GM19351 (cell line): ENCODE measurements at regions not wholly inside any gene's neighbourhood (a gene's known extent, or its start where the extent isn't known, plus 50 kb on each side); places are given as distances from the start of the nearest gene placed in this dataset.
"Not testable (repeated sequence)": the region's sequence is repeated elsewhere in the genome, so short reads cannot be mapped to it uniquely, and the experiment has no call there.

Experiments
- ATAC-seq: cut with Tn5 transposase; IDR thresholded peaks from one replicate; pipeline ENCODE4 v1.9.1; 2021; ENCODE audit warnings: mild to moderate bottlenecking, moderate library complexity; ENCODE audit not compliant: unreplicated experiment

- ATAC-seq, result no peak
Measured at GRCh38 chr10:28387140-28387539, 84.3 kb upstream of the MPP7 start.

- ATAC-seq, result no peak
Measured at GRCh38 chr10:28391283-28391682, 88.4 kb upstream of the MPP7 start.

DNA sequence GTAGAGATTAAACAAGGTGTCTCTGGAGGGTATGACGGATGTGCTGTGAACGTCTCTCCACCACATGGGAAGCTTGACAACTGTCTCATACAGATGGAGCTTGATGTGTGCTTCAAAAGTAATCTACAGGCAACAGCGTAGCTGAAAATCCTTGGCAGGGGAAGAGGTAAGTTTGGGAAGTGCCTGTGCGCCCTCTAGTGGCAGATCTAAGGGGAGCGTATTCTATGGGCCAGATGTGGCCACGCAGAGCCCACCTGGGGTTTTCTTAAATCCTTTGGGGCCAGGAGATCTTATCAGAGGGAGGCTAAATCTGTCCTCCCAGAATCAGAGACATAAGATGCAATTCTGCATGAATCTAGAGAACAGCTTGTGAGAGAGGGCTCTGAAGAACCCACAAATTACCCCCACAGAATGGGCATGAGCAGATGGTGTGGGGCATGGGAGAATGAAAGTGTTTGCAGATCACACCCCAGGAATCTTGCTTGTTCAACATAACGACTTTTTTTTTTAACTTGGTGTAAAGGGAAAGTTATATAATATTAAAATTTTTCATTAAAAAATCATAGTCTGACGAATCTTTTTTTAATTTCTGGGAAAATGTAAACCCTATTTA is 91.2 kb upstream of the MPP7 start:
- peak; percentile 86 for ATAC-seq

DNA sequence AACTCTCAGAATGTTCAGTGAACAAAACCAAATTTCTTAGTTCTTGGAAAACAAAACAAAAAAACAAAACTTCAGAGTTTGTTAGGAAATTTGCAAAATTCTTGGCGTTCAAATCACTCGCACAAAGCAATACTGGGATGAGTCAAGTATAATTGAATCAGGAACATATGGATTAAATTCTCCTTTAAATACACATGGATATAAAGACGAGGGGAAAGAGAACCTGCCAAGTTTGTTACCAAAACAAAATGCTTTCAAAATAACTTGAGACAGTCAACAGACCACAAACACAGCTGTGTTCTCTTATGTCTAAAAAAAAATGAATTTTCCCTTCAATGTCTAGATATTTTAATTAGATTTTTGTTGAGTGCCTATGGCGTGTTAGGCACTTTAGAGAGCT is 93.5 kb upstream of the MPP7 start:
- no peak for ATAC-seq

GRCh38 chr10:28397229-28397628 is 94.4 kb upstream of the MPP7 start:
- no peak for ATAC-seq

- ATAC-seq, result no peak
Measured at GRCh38 chr10:28400176-28400575, 97.3 kb upstream of the MPP7 start.

GRCh38 chr10:28400681-28401080 is 97.8 kb upstream of the MPP7 start:
- no peak for ATAC-seq

GRCh38 chr10:28402611-28403073 is 99.8 kb upstream of the MPP7 start:
- not testable (repeated sequence) for ATAC-seq

GRCh38 chr10:28403090-28403489 is 100.2 kb upstream of the MPP7 start:
- ATAC-seq, result no peak

DNA sequence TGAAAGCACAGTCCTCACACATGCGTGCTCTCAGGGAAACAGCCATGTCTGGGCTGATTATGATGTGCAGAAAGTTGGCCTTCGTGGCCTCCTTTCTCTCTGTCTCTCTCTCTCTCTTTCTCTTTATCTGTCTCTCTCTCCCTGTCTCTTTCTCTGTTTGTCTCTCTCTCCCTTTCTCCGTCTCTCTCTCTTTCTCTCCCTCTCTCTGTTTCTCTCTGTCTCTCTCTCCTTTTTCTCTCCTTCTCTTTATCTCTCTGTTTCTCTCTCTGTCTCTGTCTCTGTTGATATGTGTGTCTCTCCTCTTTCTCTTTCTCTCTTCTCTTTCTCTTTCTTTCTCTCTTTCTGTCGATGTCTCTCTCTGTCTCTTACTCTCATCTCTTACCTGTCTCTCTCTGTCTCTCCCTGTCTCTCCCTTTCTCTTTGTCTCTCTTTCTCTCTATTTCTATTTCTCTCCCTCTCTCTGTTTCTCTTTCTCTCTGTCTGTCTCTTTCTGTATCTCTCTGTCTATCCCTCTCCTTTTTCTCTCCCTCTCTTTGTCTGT is 105.4 kb upstream of the MPP7 start:
- ATAC-seq, result no peak

GRCh38 chr10:28410420-28411135 is 107.7 kb upstream of the MPP7 start:
- no peak for ATAC-seq

DNA sequence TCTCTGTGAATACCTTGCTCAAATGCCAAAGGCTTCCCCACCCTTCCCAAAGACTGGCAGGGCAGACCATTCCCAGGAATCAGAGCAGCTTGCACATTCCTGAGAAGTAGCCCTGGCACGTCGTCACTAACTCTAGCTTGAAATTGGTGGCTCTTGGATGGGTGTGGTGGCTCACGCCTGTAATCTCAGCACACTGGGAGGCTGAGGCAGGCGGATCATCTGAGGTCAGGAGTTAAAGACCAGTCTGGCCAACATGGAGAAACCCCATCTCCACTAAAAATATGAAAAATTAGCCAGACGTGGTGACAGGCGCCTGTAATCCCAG is 108.2 kb upstream of the MPP7 start:
- ATAC-seq, result no peak

GRCh38 chr10:28411648-28412047 is 108.8 kb upstream of the MPP7 start:
- peak; percentile 91 for ATAC-seq

DNA sequence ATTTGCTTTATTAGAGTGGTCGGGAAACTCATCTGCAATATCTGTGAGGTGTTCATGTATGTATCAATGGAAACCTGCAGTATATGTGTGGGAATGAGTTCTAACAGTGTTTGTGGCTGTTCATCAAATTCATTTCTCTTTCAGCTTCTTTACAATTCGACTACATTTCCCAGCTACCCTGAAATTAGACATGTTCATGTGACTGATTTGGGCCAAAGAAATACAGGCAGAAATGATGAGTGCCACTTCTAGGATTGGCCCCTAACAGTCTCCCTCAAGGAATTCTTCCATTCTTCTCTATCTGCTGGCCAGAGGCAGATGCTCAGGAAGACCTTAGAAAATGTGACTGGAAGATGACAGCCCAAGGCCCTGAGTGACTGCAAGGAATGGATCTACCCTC is 114.8 kb upstream of the WAC start:
- no peak for ATAC-seq

GRCh38 chr10:28425422-28425821 is 107.5 kb upstream of the WAC start:
- ATAC-seq, result no peak

DNA sequence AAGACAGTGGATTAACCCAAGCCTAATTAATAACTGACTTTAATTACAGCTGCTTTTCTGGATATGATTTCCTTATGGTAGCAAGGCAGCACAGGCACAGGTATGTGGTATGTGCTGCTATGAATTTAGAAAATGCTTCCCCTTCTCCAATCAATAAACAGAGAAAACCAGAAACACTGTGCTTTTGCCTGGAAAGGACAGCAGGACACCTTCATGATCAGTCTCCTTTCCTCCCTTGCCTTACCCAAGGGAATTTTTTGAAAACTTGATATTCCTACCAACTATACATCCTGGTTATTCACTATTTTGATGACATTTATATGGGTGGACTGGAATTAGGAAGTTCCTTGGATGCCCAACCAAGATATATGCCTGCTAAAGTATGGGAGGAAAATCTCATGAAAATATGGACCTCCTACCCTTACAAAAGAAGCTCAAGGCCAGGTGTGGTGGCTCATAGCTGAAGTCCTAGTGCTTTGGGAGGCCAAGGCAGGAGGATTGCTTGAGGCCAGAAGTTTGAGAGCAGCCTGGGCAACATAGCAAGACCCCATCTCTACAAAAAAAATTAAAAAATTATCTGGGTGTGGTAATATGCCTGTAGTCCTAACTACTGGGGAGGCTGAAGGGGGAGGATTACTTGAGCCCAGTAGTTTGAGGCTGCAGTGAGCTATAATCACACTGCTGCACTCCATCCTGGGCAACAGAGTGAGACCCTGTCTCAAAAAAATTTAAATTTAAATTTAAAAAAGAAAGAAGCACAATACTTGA is 106.3 kb upstream of the WAC start:
- no peak for ATAC-seq

- no peak for ATAC-seq
Measured at GRCh38 chr10:28427376-28427775, 105.5 kb upstream of the WAC start.

DNA sequence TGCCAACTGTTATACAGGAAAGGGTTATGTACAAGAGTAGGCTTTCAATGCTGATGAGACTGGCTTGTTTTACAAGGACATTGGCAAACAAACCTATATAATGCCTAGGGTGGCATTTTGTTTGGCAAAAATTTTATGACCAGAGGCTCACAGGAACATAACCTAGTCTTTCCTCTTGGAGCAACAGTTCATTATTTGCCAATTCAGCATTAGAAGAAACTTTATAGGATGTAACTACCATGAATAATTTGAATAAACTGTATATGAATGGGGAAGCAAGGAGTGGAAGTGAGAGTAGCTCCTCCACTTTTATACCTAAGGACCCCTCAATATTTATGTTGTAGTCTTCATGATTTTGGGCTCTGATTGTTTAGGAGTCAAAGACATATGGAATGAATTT is 103.9 kb upstream of the WAC start:
- no peak for ATAC-seq

DNA sequence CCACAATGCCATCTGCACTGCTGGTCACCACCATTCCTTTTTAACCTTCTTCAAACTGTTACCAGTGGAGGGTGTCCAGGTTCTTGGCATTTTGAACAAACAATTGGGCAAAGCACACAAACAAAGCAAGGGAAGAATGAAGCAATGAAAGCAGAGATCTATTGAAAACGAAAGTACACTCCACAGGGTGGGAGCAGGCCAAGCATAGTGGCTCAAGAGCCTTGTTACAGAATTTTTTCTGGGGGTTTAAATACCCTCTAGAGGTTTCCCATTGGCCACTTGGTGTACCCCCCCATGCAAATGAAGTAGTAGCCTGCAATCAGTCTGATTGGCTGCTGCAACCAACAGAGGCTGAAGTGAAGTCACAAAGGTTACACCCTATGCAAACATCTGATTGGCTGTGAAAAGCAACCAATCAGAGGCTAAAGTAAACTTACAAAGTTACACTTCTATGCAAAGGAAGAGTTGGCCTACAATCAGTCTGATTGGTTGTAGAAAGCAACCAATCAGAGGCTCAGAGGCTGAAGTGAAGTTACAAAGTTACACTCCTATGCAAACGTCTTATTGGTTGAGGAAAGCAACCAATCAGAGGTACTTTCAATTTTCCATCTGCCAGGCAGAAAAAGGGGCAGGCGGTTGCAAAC is 103.2 kb upstream of the WAC start:
- ATAC-seq, result no peak

GRCh38 chr10:28431139-28431538 is 101.8 kb upstream of the WAC start:
- ATAC-seq, result no peak

- ATAC-seq, result peak; percentile 82
Measured at GRCh38 chr10:28432210-28432676, 100.7 kb upstream of the WAC start.
